ENCODE measurements at regions not wholly inside any gene's neighbourhood (a gene's known extent, or its start where the extent isn't known, plus 50 kb on each side); places are given as distances from the start of the nearest gene placed in this dataset.

GRCh38 chr17:72357764-72358365 lies 237.0 kb downstream of the SOX9 start:
- DNase-seq (no peak), ATAC-seq (no peak)
- Histone ChIP-seq H3K27me3 (ENCODE audit: low read depth) (peaks cover under 1% of the 10 kb centered on the region), H3K4me1 (no peaks in the 10 kb centered on the region), H3K36me3 (no peaks in the 10 kb centered on the region), H3K9me3 (no peaks in the 10 kb centered on the region), H3K27ac (no peak overlapping the region), H3K4me3 (no peak overlapping the region)
- intact Hi-C loops (cut with DNase I), result no loop called here
- no peak for TF ChIP-seq CTCF (IDR thresholded peaks at IDR 0.05)

DNA sequence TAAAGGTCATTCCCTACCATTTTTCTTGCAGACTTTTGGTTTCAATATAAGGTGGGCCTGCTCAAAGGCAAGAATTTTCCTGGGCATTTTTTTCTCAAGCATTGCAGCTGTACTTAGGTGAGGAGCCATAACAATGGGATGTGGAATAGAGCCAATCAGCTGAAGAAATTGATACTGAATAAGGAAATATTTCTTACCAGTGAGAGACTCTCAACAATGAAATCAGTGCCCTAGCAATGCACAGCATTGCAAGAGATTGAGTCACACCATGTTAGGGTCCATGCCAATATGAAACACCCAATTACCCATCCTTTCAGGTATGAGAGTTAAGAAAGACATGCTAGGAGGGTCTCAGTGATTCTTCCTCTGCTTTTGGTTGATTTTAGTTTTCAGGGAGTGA lies 237.6 kb downstream of the SOX9 start:
- Histone ChIP-seq H3K9me3 (no peaks in the 10 kb centered on the region), H3K27me3 (ENCODE audit: low read depth) (peaks cover 7% of the 10 kb centered on the region), H3K36me3 (no peaks in the 10 kb centered on the region), H3K27ac (no peak overlapping the region), H3K4me1 (no peaks in the 10 kb centered on the region), H3K4me3 (no peak overlapping the region)
- TF ChIP-seq CTCF (IDR thresholded peaks at IDR 0.05), result no peak
- intact Hi-C loops (cut with DNase I), result no loop called here
- no peak for DNase-seq
- no peak for ATAC-seq

- TF ChIP-seq CTCF (IDR thresholded peaks at IDR 0.05), result no peak
- peaks cover 12% of the 10 kb centered on the region for H3K27me3 ChIP-seq (ENCODE audit: low read depth)
- H3K4me3 ChIP-seq, result no peak overlapping the region
- no peak overlapping the region for H3K27ac ChIP-seq
- DNase-seq, result no peak
- no peaks in the 10 kb centered on the region for H3K9me3 ChIP-seq
- intact Hi-C loops (cut with DNase I), result no loop called here
- no peaks in the 10 kb centered on the region for H3K36me3 ChIP-seq
- ATAC-seq, result no peak
- H3K4me1 ChIP-seq, result no peaks in the 10 kb centered on the region
These were observed 238.5 kb downstream of the SOX9 start for GRCh38 chr17:72359274-72359673.

- no peak for ATAC-seq
- no peak overlapping the region for H3K4me3 ChIP-seq
- intact Hi-C loops (cut with DNase I), result no loop called here
- H3K36me3 ChIP-seq, result no peaks in the 10 kb centered on the region
- H3K27me3 ChIP-seq (ENCODE audit: low read depth), result peaks cover 12% of the 10 kb centered on the region
- H3K4me1 ChIP-seq, result no peaks in the 10 kb centered on the region
- TF ChIP-seq CTCF (IDR thresholded peaks at IDR 0.05), result no peak
- no peaks in the 10 kb centered on the region for H3K9me3 ChIP-seq
- DNase-seq, result no peak
- no peak overlapping the region for H3K27ac ChIP-seq
These were observed 239.0 kb downstream of the SOX9 start for GRCh38 chr17:72359811-72360210.

DNA sequence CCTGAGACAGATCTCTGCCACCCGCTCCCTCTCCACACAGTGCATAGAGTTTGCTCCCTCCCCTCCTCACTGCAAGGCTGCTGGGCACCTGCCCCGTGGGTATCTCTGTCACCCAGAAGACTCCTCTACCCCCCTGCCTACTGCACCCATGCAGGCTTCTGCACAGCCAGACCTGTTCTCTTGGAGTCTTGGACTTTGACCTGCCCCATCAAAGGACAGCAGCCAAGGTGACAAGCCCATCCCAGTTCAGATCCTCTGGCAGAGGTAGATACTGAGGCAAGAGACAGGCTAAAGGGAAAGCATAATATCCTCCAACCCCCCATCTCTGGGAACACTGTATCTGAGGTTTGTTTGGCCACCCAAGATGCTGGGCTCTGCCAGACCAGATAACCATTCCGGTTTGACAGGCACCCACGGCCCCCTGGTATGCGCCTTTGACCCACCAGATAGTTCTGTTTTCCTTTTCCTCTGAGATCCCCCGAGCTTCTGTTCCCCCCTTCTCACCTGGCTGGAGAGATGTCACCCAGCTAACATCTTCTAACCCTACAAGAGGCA lies 239.6 kb downstream of the SOX9 start:
- no peak for TF ChIP-seq CTCF (IDR thresholded peaks at IDR 0.05)
- intact Hi-C loops (cut with DNase I), result no loop called here
- Histone ChIP-seq H3K9me3 (no peaks in the 10 kb centered on the region), H3K4me1 (no peaks in the 10 kb centered on the region), H3K4me3 (no peak overlapping the region), H3K36me3 (no peaks in the 10 kb centered on the region), H3K27me3 (ENCODE audit: low read depth) (peaks cover 12% of the 10 kb centered on the region), H3K27ac (no peak overlapping the region)
- DNase-seq (no peak), ATAC-seq (no peak)
